ENCODE measurements at regions not wholly inside any gene's neighbourhood (a gene's known extent, or its start where the extent isn't known, plus 50 kb on each side); places are given as distances from the start of the nearest gene placed in this dataset.
"Not testable (repeated sequence)": the region's sequence is repeated elsewhere in the genome, so short reads cannot be mapped to it uniquely, and the experiment has no call there.

GRCh38 chr1:100600377-100600776 is 62.4 kb downstream of the GPR88 start:
- not testable (repeated sequence) for TF ChIP-seq CTCF, POLR2A (IDR thresholded peaks at IDR 0.05)

Data from heart left ventricle (tissue), 13 donors.